ENCODE measurements at regions not wholly inside any gene's neighbourhood (a gene's known extent, or its start where the extent isn't known, plus 50 kb on each side); places are given as distances from the start of the nearest gene placed in this dataset.

DNA sequence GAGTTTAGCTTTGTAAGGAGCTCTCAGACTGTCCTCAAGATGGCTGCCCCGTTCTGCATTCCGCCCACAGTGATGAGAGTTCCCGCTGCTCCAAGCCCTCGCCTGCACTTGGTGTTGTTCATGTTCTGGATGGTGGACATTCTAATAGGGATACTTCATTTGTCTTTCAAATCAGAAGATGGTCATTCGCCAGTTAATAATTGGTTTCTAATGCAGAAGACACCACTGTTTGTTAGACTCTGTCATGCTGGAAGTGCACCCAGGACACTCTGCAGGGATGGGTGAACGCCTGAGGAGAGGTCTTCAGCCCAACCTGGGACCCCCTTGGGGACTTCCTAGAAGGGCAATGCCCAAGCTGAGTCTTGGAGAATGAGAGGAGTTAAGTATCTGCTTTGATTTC lies 836.4 kb downstream of the TBC1D22A start:
- no peak for TF ChIP-seq POLR2A (IDR thresholded peaks at IDR 0.05; ENCODE audit: extremely low read depth, insufficient read length)
- TF ChIP-seq, protein P1, sequence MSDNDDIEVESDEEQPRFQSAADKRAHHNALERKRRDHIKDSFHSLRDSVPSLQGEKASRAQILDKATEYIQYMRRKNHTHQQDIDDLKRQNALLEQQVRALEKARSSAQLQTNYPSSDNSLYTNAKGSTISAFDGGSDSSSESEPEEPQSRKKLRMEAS (IDR thresholded peaks at IDR 0.05; ENCODE audit: low read depth, low read length), result no peak
- no peak for TF ChIP-seq MYC (IDR thresholded peaks at IDR 0.05; ENCODE audit: low read depth, low read length)
- TF ChIP-seq, protein P2, sequence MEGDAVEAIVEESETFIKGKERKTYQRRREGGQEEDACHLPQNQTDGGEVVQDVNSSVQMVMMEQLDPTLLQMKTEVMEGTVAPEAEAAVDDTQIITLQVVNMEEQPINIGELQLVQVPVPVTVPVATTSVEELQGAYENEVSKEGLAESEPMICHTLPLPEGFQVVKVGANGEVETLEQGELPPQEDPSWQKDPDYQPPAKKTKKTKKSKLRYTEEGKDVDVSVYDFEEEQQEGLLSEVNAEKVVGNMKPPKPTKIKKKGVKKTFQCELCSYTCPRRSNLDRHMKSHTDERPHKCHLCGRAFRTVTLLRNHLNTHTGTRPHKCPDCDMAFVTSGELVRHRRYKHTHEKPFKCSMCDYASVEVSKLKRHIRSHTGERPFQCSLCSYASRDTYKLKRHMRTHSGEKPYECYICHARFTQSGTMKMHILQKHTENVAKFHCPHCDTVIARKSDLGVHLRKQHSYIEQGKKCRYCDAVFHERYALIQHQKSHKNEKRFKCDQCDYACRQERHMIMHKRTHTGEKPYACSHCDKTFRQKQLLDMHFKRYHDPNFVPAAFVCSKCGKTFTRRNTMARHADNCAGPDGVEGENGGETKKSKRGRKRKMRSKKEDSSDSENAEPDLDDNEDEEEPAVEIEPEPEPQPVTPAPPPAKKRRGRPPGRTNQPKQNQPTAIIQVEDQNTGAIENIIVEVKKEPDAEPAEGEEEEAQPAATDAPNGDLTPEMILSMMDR (IDR thresholded peaks at IDR 0.05; ENCODE audit: low read depth, low read length), result no peak
- no peak for DNase-seq (ENCODE audit: low read depth)

DNA sequence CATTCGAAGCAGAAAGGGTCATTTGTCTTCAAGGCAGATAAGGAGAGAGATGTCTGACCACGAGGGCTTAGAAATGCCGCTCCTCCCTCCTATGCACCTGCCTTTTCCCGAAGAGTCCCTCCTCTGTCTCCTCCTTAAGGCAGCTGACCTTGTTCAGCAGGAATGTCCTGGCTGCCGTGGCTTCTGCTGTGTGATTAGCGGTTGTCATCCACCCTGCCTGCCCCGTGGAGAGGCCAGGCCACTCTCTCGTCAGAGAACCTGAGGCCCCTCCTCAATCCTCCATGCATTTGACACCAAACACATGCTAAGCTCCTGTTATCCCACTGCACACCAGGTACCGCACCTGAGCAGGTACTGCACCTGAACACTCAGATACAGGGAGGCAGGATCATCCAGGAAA lies 834.6 kb downstream of the TBC1D22A start:
- no peak for TF ChIP-seq POLR2A (IDR thresholded peaks at IDR 0.05; ENCODE audit: extremely low read depth, insufficient read length)
- TF ChIP-seq MYC (IDR thresholded peaks at IDR 0.05; ENCODE audit: low read depth, low read length), result no peak
- TF ChIP-seq, protein P1 (IDR thresholded peaks at IDR 0.05; ENCODE audit: low read depth, low read length), result no peak
- TF ChIP-seq, protein P2 (IDR thresholded peaks at IDR 0.05; ENCODE audit: low read depth, low read length), result no peak
- DNase-seq (ENCODE audit: low read depth), result no peak
- no peak overlapping the region for H3K4me3 ChIP-seq (ENCODE audit: low read depth, low read length)

More for the DNA sequence above, 836.4 kb downstream of the TBC1D22A start:
- no peak overlapping the region for H3K4me3 ChIP-seq (ENCODE audit: low read depth, low read length)

DNA sequence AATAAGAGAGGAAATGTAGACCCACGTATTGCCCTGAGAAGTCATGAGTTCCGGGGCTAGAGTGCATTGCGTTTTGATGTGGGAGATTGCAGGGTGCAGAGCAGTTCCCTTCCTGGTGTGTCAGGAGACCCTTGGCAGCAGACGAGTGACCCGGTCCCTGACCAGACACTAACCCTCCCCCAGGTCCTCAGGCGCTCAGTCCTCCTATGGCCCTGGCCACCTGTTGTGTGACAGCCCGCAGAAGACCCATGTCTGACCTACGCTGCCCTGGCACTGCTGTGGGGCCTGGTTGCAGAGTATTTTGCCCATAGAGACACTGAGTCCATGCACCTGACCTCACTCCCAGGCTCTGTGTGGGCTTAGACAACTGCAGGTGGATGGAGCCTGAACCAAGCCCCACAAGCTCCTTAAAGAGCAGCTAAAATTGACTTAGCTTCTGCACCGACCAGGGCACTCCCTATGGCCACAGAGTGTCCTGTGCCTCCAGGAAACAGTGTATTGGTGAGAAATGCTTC lies 833.8 kb downstream of the TBC1D22A start:
- no peak for DNase-seq (ENCODE audit: low read depth)
- H3K4me3 ChIP-seq (ENCODE audit: low read depth, low read length), result no peak overlapping the region
- TF ChIP-seq, protein P1 (IDR thresholded peaks at IDR 0.05; ENCODE audit: low read depth, low read length), result no peak

DNA sequence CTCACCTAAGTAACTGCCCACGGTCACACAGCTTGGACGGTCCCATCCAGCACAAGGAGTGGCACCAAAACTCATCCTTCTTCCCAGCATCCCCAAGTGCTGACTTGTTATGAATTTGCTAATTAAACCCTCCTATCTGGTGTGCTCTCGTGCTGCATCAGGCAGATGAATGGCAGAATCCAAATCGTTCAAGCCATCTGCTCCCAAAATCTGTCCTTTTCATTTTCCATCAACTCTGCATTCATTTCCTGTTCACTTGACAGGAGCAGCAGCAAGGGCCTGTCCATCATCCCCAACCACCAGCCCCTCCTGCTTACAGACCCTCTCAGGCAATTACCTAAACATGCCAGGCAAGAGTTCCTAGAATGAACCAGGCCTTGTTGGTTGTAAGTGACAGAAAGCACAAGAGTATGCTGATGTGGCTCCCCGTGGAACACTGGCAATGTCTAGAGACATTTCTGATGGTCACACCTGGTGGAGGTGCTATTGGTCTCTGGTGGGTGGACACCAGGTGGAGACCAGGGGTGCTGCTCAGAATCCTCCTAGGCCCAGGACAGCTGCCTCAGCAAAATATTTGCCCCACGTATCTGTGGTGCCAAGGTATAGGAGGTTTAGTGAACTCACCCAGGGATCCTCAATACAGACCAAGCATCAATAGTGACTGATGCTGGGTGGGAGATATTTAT lies 832.5 kb downstream of the TBC1D22A start:
- no peak for DNase-seq (ENCODE audit: low read depth)
- TF ChIP-seq POLR2A (IDR thresholded peaks at IDR 0.05; ENCODE audit: extremely low read depth, insufficient read length), result no peak
- TF ChIP-seq, protein P2 (IDR thresholded peaks at IDR 0.05; ENCODE audit: low read depth, low read length), result no peak
- no peak for TF ChIP-seq MYC (IDR thresholded peaks at IDR 0.05; ENCODE audit: low read depth, low read length)
- TF ChIP-seq, protein P1 (IDR thresholded peaks at IDR 0.05; ENCODE audit: low read depth, low read length), result no peak
- H3K4me3 ChIP-seq (ENCODE audit: low read depth, low read length), result no peak overlapping the region

DNA sequence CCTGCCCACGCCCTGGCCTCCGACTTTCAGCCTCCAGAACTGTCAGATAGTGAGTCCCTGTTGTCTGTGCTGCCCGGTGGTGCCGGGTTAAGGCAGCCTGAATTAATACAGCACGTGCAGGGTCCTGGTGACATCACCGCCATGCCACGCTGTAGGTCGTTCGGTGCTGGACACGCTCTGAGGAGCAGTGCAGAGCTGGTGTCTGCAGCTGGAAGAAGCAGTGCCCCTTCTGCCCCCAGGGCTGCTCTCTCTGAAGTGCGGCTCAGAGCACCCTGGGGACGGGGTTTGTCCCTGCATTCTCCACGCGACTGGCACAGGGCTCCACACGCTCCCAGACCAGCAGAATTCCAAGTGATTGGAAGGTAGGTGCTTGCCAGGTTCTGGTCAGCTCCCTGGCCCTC lies 831.5 kb downstream of the TBC1D22A start:
- DNase-seq (ENCODE audit: low read depth), result no peak
- no peak for TF ChIP-seq POLR2A (IDR thresholded peaks at IDR 0.05; ENCODE audit: extremely low read depth, insufficient read length)
- TF ChIP-seq, protein P2 (IDR thresholded peaks at IDR 0.05; ENCODE audit: low read depth, low read length), result no peak
- TF ChIP-seq, protein P1 (IDR thresholded peaks at IDR 0.05; ENCODE audit: low read depth, low read length), result no peak
- no peak for TF ChIP-seq MYC (IDR thresholded peaks at IDR 0.05; ENCODE audit: low read depth, low read length)
- H3K4me3 ChIP-seq (ENCODE audit: low read depth, low read length), result no peak overlapping the region

DNA sequence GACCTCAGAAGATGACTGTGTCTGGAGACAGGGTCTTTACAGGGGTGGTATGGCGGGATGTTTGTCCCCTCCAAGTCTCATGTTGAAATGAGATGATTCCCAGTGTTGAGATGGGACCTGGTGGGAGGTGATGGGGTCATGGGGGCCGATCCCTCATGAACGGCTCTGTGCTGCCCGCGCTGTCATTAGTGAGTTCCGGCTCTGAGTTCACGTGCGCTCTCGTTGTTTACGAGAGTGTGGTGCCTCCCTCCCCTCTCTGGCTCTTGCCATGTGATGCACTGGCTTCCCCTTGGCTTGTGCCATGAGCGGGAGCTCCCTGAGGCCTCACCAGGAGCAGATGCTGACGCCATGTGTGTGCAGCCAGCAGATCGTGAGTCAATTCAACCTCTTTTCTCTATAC lies 830.8 kb downstream of the TBC1D22A start:
- no peak overlapping the region for H3K4me3 ChIP-seq (ENCODE audit: low read depth, low read length)
- no peak for DNase-seq (ENCODE audit: low read depth)
- TF ChIP-seq, protein P2 (IDR thresholded peaks at IDR 0.05; ENCODE audit: low read depth, low read length), result no peak
- TF ChIP-seq, protein P1 (IDR thresholded peaks at IDR 0.05; ENCODE audit: low read depth, low read length), result no peak
- no peak for TF ChIP-seq POLR2A (IDR thresholded peaks at IDR 0.05; ENCODE audit: extremely low read depth, insufficient read length)
- TF ChIP-seq MYC (IDR thresholded peaks at IDR 0.05; ENCODE audit: low read depth, low read length), result no peak

Data from NB4 (cell line).